ENCODE measurements at regions not wholly inside any gene's neighbourhood (a gene's known extent, or its start where the extent isn't known, plus 50 kb on each side); places are given as distances from the start of the nearest gene placed in this dataset.

- no peak for TF ChIP-seq EZH2 (IDR thresholded peaks at IDR 0.05)
- no peak for TF ChIP-seq CTCF (IDR thresholded peaks at IDR 0.05)
- no peak for TF ChIP-seq EZH2phosphoT487 (IDR thresholded peaks at IDR 0.05)
These were observed 433.8 kb upstream of the NOX3 start for GRCh38 chr6:155889410-155889809.

Data from neural progenitor cell (in vitro differentiated cells).